Smooth muscle cell (in vitro differentiated cells): ENCODE measurements at regions not wholly inside any gene's neighbourhood (a gene's known extent, or its start where the extent isn't known, plus 50 kb on each side); places are given as distances from the start of the nearest gene placed in this dataset. TPM values are rescaled to one million over a fixed set of nuclear protein-coding genes. Genes with fewer than 3 reads are reported as not detected.

Experiments
- DNase-seq: peaks from one replicate; lab custom pipeline; 2025; ENCODE audit not compliant: unreplicated experiment; lab: John Stamatoyannopoulos, UW
- H2AFZ ChIP-seq: fragments of 200-600 bp; sonication (generic); 2 replicates; pipeline ENCODE4 v1.6.0; 2016; ENCODE audit warnings: antibody characterized with exemption, low read depth, mild to moderate bottlenecking
- H3F3A ChIP-seq: fragments of 200-600 bp; sonication (generic); 2 replicates; pipeline ENCODE4 v1.6.0; 2017; ENCODE audit warnings: antibody characterized with exemption, low read depth
- H3K27ac ChIP-seq: fragments of 200-600 bp; sonication (generic); 2 replicates; pipeline ENCODE4 v1.5.1; 2016; ENCODE audit warnings: low read depth, mild to moderate bottlenecking
- H3K27me3 ChIP-seq: fragments of 200-600 bp; sonication (generic); 2 replicates; pipeline ENCODE4 v1.6.1; 2016; ENCODE audit warnings: low read depth, mild to moderate bottlenecking
- H3K36me3 ChIP-seq: fragments of 200-600 bp; sonication (generic); 2 replicates; pipeline ENCODE4 v1.5.1; 2016; ENCODE audit warnings: low read depth
- H3K4me1 ChIP-seq: fragments of 200-600 bp; sonication (generic); 2 replicates; pipeline ENCODE4 v1.5.1; 2016; ENCODE audit warnings: low read depth
- H3K4me2 ChIP-seq: fragments of 200-600 bp; sonication (generic); 2 replicates; pipeline ENCODE4 v1.6.0; 2016; ENCODE audit warnings: mild to moderate bottlenecking
- H3K4me3 ChIP-seq: fragments of 200-600 bp; sonication (generic); 2 replicates; pipeline ENCODE4 v1.5.1; 2016; ENCODE audit warnings: mild to moderate bottlenecking
- H3K79me2 ChIP-seq: fragments of 200-600 bp; sonication (generic); 2 replicates; pipeline ENCODE4 v1.6.0; 2016; ENCODE audit warnings: low read depth, mild to moderate bottlenecking
- H3K9ac ChIP-seq: fragments of 200-600 bp; sonication (generic); 2 replicates; pipeline ENCODE4 v1.6.0; 2016; ENCODE audit warnings: low read depth
- H3K9me3 ChIP-seq: fragments of 200-600 bp; sonication (generic); replicated peaks from 2 replicates; pipeline ENCODE4 v1.5.1; 2016; ENCODE audit warnings: low read depth
- H4K20me1 ChIP-seq: fragments of 200-600 bp; sonication (generic); 2 replicates; pipeline ENCODE4 v1.6.0; 2016; ENCODE audit warnings: low read depth
- WGBS: methylation state at CpG from one replicate; pipeline ENCODE4 v1.1.7; 2016; ENCODE audit warnings: low lambda C conversion rate; 5-methylcytosine and 5-hydroxymethylcytosine counted together
- small RNA-seq: library from RNA; depleted of rRNA; stranded (forward); fragments of <200 nt; gene quantifications from one replicate; pipeline ENCODE3, GENCODE V24; 2014
- TF ChIP-seq, protein P1 (sequence below): fragments of 200-600 bp; sonication (generic); IDR thresholded peaks from 2 replicates; pipeline ENCODE4 v1.5.1; 2017; ENCODE audit warnings: borderline replicate concordance, mild to moderate bottlenecking, antibody characterized with exemption; ENCODE audit not compliant: insufficient read depth, poor library complexity, severe bottlenecking

DNA sequence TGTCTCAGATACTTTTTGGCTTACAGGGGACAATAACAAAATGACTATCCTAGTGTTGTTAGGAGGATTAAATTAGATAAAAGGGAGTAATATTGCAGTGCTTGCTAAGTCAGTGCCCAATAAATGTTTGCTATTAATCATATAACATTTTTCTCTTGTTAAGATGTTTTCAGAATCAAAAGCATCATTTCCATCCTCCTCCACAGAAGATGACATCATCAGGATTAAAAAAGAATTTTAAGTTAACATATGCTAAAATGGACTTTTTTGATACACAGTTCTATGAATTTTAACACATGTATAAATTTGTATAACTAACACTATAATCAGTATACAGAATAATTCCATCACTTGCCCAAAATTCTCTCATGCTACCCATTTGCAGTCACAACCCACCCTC lies 492.6 kb downstream of the GRIN2A start:
- Histone ChIP-seq H4K20me1 (no peaks in the 10 kb centered on the region), H3F3A (no peaks in the 10 kb centered on the region), H3K27me3 (no peaks in the 10 kb centered on the region), H2AFZ (no peak overlapping the region), H3K4me2 (no peak overlapping the region), H3K4me3 (no peak overlapping the region), H3K9ac (no peak overlapping the region), H3K9me3 (no peaks in the 10 kb centered on the region), H3K79me2 (no peaks in the 10 kb centered on the region), H3K4me1 (no peaks in the 10 kb centered on the region), H3K27ac (no peak overlapping the region), H3K36me3 (no peaks in the 10 kb centered on the region)
- no peak for DNase-seq
- TF ChIP-seq, protein P1, sequence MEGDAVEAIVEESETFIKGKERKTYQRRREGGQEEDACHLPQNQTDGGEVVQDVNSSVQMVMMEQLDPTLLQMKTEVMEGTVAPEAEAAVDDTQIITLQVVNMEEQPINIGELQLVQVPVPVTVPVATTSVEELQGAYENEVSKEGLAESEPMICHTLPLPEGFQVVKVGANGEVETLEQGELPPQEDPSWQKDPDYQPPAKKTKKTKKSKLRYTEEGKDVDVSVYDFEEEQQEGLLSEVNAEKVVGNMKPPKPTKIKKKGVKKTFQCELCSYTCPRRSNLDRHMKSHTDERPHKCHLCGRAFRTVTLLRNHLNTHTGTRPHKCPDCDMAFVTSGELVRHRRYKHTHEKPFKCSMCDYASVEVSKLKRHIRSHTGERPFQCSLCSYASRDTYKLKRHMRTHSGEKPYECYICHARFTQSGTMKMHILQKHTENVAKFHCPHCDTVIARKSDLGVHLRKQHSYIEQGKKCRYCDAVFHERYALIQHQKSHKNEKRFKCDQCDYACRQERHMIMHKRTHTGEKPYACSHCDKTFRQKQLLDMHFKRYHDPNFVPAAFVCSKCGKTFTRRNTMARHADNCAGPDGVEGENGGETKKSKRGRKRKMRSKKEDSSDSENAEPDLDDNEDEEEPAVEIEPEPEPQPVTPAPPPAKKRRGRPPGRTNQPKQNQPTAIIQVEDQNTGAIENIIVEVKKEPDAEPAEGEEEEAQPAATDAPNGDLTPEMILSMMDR: no peak

DNA sequence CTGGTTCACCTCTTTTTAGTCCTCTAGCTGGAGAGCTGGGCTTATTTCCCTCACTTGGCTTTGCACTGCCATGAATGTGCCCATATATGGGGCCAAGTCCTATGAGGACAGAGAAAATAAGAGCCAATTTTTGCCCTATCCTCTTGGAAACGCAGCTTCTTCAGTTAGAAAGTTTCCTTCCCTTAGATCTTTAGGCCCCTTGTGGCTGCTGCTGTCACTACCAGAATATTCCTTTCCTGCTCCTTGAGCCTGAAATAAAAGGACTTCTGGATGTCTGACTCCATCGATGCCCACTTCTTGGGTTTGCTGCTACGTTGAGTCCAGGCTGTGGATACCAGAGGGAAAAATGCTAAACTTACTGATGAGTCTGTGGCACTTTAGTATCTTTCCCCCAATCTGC lies 487.1 kb downstream of the GRIN2A start:
- TF ChIP-seq, protein P1: no peak
- Histone ChIP-seq H3K9me3 (no peaks in the 10 kb centered on the region), H3K27ac (no peak overlapping the region), H3K79me2 (no peaks in the 10 kb centered on the region), H3K4me1 (no peaks in the 10 kb centered on the region), H3K9ac (no peak overlapping the region), H3K4me3 (no peak overlapping the region), H3K36me3 (no peaks in the 10 kb centered on the region), H3K4me2 (no peak overlapping the region), H4K20me1 (no peaks in the 10 kb centered on the region), H2AFZ (no peak overlapping the region), H3K27me3 (peaks cover 30% of the 10 kb centered on the region), H3F3A (no peaks in the 10 kb centered on the region)
- no peak for DNase-seq
- WGBS: 81% methylated on average over 3 of the region's 3 CpGs

Small RNA genes in the stretch of these regions (small RNA-seq; reads per million reads assigned to genes)
- gene RNA5SP403 (not detected), gene RNA5SP404 (not detected)
